ENCODE measurements at regions not wholly inside any gene's neighbourhood (a gene's known extent, or its start where the extent isn't known, plus 50 kb on each side); places are given as distances from the start of the nearest gene placed in this dataset.
A peak's percentile ranks its signal among the peaks of the same experiment; 100 is the strongest.

GRCh38 chr1:78765489-78765888, 115.9 kb downstream of the IFI44 start:
- Histone ChIP-seq H3K4me2 (ENCODE audit: insufficient read depth, low read length) (no peak overlapping the region), H3K36me3 (ENCODE audit: insufficient read depth, low read length) (no peaks in the 10 kb centered on the region), H3K9me3 (ENCODE audit: low read depth, low read length) (no peaks in the 10 kb centered on the region), H2AFZ (ENCODE audit: low read length) (no peak overlapping the region), H3K4me3 (ENCODE audit: insufficient read depth, low read length) (no peak overlapping the region), H3K27ac (ENCODE audit: low read depth, low read length) (no peak overlapping the region), H3K4me1 (ENCODE audit: insufficient read depth, low read length) (peaks cover 7% of the 10 kb centered on the region), H3K79me2 (ENCODE audit: insufficient read depth, low read length) (no peaks in the 10 kb centered on the region), H4K20me1 (ENCODE audit: insufficient read depth, low read length) (no peaks in the 10 kb centered on the region), H3K27me3 (ENCODE audit: insufficient read depth, low read length) (no peaks in the 10 kb centered on the region)
- DNase-seq (ENCODE audit: insufficient read length, low spot score, missing footprints) = no peak
- no peak for TF ChIP-seq CTCF (IDR thresholded peaks at IDR 0.05; ENCODE audit: extremely low read depth, low read depth, low read length)

GRCh38 chr1:78779831-78780230, 130.2 kb downstream of the IFI44 start:
- no peaks in the 10 kb centered on the region for H3K27me3 ChIP-seq (ENCODE audit: insufficient read depth, low read length)
- DNase-seq (ENCODE audit: insufficient read length, low spot score, missing footprints) = peak; percentile 26
- H3K4me2 ChIP-seq (ENCODE audit: insufficient read depth, low read length) = no peak overlapping the region
- no peak overlapping the region for H3K4me3 ChIP-seq (ENCODE audit: insufficient read depth, low read length)
- no peaks in the 10 kb centered on the region for H4K20me1 ChIP-seq (ENCODE audit: insufficient read depth, low read length)
- H3K36me3 ChIP-seq (ENCODE audit: insufficient read depth, low read length) = no peaks in the 10 kb centered on the region
- H3K27ac ChIP-seq (ENCODE audit: low read depth, low read length) = no peak overlapping the region
- peaks cover 4% of the 10 kb centered on the region for H3K4me1 ChIP-seq (ENCODE audit: insufficient read depth, low read length)
- no peaks in the 10 kb centered on the region for H3K79me2 ChIP-seq (ENCODE audit: insufficient read depth, low read length)
- TF ChIP-seq CTCF (IDR thresholded peaks at IDR 0.05; ENCODE audit: extremely low read depth, low read depth, low read length) = no peak
- H2AFZ ChIP-seq (ENCODE audit: low read length) = no peak overlapping the region
- H3K9me3 ChIP-seq (ENCODE audit: low read depth, low read length) = no peaks in the 10 kb centered on the region

- H3K9me3 ChIP-seq (ENCODE audit: low read depth, low read length) = no peaks in the 10 kb centered on the region
- no peak for DNase-seq (ENCODE audit: insufficient read length, low spot score, missing footprints)
- no peaks in the 10 kb centered on the region for H4K20me1 ChIP-seq (ENCODE audit: insufficient read depth, low read length)
- H3K36me3 ChIP-seq (ENCODE audit: insufficient read depth, low read length) = no peaks in the 10 kb centered on the region
- H3K4me2 ChIP-seq (ENCODE audit: insufficient read depth, low read length) = no peak overlapping the region
- no peak for TF ChIP-seq CTCF (IDR thresholded peaks at IDR 0.05; ENCODE audit: extremely low read depth, low read depth, low read length)
- no peaks in the 10 kb centered on the region for H3K79me2 ChIP-seq (ENCODE audit: insufficient read depth, low read length)
- H3K4me3 ChIP-seq (ENCODE audit: insufficient read depth, low read length) = no peak overlapping the region
- H2AFZ ChIP-seq (ENCODE audit: low read length) = no peak overlapping the region
- H3K4me1 ChIP-seq (ENCODE audit: insufficient read depth, low read length) = peaks cover 2% of the 10 kb centered on the region
- no peak overlapping the region for H3K27ac ChIP-seq (ENCODE audit: low read depth, low read length)
- H3K27me3 ChIP-seq (ENCODE audit: insufficient read depth, low read length) = no peaks in the 10 kb centered on the region
Measured at GRCh38 chr1:78787544-78787943, 137.9 kb downstream of the IFI44 start.

- DNase-seq (ENCODE audit: insufficient read length, low spot score, missing footprints) = no peak
- Histone ChIP-seq H3K4me2 (ENCODE audit: insufficient read depth, low read length) (no peak overlapping the region), H3K27ac (ENCODE audit: low read depth, low read length) (no peak overlapping the region), H3K27me3 (ENCODE audit: insufficient read depth, low read length) (no peaks in the 10 kb centered on the region), H3K79me2 (ENCODE audit: insufficient read depth, low read length) (no peaks in the 10 kb centered on the region), H2AFZ (ENCODE audit: low read length) (peak overlapping the region; percentile 19), H4K20me1 (ENCODE audit: insufficient read depth, low read length) (no peaks in the 10 kb centered on the region), H3K4me3 (ENCODE audit: insufficient read depth, low read length) (no peak overlapping the region), H3K36me3 (ENCODE audit: insufficient read depth, low read length) (no peaks in the 10 kb centered on the region), H3K9me3 (ENCODE audit: low read depth, low read length) (no peaks in the 10 kb centered on the region), H3K4me1 (ENCODE audit: insufficient read depth, low read length) (peaks cover 2% of the 10 kb centered on the region)
- TF ChIP-seq CTCF (IDR thresholded peaks at IDR 0.05; ENCODE audit: extremely low read depth, low read depth, low read length) = no peak
Measured at GRCh38 chr1:78790174-78790573, 140.5 kb downstream of the IFI44 start.
